ENCODE measurements at regions not wholly inside any gene's neighbourhood (a gene's known extent, or its start where the extent isn't known, plus 50 kb on each side); places are given as distances from the start of the nearest gene placed in this dataset.
A peak's percentile ranks its signal among the peaks of the same experiment; 100 is the strongest.

DNA sequence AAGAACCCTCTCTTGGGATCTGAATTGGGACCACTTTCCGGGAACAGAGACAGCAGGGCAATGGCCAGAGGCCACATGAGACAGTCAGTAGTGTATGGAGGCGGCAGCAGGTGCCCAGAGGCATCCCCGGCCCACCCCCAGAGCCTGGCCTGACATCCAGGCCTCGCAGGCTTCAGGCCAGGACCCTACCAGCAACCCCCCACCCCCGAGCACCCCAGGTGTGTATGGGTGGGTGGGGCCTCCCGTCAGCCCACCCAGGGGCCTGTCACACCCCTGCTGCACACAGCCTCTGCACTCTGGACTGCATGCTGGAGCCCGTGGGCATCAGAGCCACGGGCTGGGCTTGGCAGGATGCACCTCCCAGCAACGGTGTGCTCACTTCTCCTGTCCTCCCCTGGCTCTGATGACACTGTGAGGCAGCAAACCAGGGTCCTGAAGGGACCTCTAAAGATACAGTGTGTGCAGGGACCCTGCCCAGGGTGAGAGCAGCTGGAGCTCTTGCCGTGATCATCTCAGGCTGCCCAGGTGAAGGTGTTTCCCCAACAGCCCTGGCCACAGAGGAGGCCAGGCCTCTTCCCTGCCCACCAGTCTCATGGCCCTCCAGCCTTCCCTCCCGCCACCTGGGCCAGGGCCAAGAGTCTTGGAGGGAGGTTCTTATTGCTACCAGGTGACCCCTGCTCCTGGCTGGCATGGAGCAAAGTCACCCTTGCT lies 88.8 kb upstream of the SEPTIN5 start:
- Histone ChIP-seq H3K27ac (ENCODE audit: low read length) (peak overlapping the region; percentile 98), H3K9ac (ENCODE audit: low read length) (peak overlapping the region; percentile 66), H3K4me2 (ENCODE audit: low read depth, low read length, poor library complexity, severe bottlenecking) (peak overlapping the region; percentile 60), H3K4me1 (ENCODE audit: low read length) (peaks cover 80% of the 10 kb centered on the region), H3K9me2 (replicated peaks; ENCODE audit: insufficient read depth, low read length) (no peaks in the 10 kb centered on the region), H2AFZ (ENCODE audit: low read length) (peak overlapping the region; percentile 16; the same call in 1 of the 2 replicates), H3K36me3 (ENCODE audit: insufficient read depth, low read length) (no peaks in the 10 kb centered on the region), H3K4me3 (ENCODE audit: low read length) (peak overlapping the region; percentile 28; the same call in 1 of the 2 replicates), H4K20me1 (ENCODE audit: insufficient read depth, low read depth, low read length) (no peaks in the 10 kb centered on the region), H3K27me3 (ENCODE audit: low read length) (no peaks in the 10 kb centered on the region), H3K9me3 (ENCODE audit: low read length) (no peaks in the 10 kb centered on the region), H3K79me2 (ENCODE audit: low read length) (no peaks in the 10 kb centered on the region)
- DNase-seq = peak; percentile 68

DNA sequence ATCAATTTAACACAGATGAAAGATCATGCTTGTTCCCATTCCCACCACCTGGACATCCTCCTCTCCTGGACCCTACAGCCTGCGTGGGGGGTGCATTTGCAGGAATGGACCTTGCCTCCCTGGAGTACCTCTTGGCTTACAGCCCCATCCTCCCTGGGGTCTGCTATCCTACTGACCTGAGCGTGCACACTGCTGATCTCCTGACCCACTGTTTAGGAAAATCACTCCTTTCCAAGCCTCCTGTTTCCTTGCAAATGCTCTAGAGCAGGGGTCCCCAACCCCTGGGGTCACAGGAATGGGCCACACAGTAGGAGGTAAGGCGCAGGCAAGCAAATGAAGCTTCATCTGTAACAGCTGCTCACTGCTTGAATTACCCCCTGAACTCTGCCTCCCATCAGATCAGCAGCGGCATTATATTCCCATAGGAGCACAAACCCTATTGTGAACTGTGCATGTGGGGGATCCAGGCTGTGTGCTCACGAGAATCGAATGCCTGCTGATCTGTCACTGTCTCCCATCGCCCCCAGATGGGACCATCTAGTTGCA lies 88.2 kb upstream of the SEPTIN5 start:
- Histone ChIP-seq H4K20me1 (ENCODE audit: insufficient read depth, low read depth, low read length) (no peaks in the 10 kb centered on the region), H3K9ac (ENCODE audit: low read length) (peak overlapping the region; percentile 66), H3K36me3 (ENCODE audit: insufficient read depth, low read length) (no peaks in the 10 kb centered on the region), H3K4me3 (ENCODE audit: low read length) (peak overlapping the region; percentile 28; the same call in 1 of the 2 replicates), H3K4me1 (ENCODE audit: low read length) (peaks cover 74% of the 10 kb centered on the region), H3K4me2 (ENCODE audit: low read depth, low read length, poor library complexity, severe bottlenecking) (peak overlapping the region; percentile 60), H3K27me3 (ENCODE audit: low read length) (no peaks in the 10 kb centered on the region), H2AFZ (ENCODE audit: low read length) (peak overlapping the region; percentile 16), H3K9me3 (ENCODE audit: low read length) (no peaks in the 10 kb centered on the region), H3K79me2 (ENCODE audit: low read length) (no peaks in the 10 kb centered on the region), H3K9me2 (replicated peaks; ENCODE audit: insufficient read depth, low read length) (no peaks in the 10 kb centered on the region), H3K27ac (ENCODE audit: low read length) (peak overlapping the region; percentile 98)
- DNase-seq = peak; percentile 71

DNA sequence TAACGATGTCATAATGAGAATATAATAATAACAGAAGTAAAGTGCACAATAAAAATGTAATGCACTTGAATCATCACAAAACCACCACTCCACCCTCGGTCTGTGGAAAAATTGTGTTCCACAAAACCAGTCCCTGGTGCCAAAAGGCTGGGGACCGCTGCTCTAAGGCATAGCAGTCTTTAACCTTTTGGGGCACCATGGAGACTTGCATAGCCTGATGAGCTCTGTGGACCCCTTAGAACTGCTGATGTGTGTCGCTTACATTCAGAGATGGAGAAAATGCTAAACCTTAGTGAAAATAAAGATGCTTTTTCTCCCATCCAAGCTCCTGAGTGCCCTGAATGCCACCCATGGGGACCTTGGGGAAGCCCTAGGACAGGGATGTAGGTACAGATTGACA lies 87.6 kb upstream of the SEPTIN5 start:
- no peaks in the 10 kb centered on the region for H3K36me3 ChIP-seq (ENCODE audit: insufficient read depth, low read length)
- peak; percentile 63 for DNase-seq
- H2AFZ ChIP-seq (ENCODE audit: low read length) = peak overlapping the region; percentile 16
- H3K27me3 ChIP-seq (ENCODE audit: low read length) = no peaks in the 10 kb centered on the region
- no peaks in the 10 kb centered on the region for H4K20me1 ChIP-seq (ENCODE audit: insufficient read depth, low read depth, low read length)
- no peak overlapping the region for H3K4me3 ChIP-seq (ENCODE audit: low read length)
- H3K9ac ChIP-seq (ENCODE audit: low read length) = peak overlapping the region; percentile 66
- H3K4me1 ChIP-seq (ENCODE audit: low read length) = peaks cover 69% of the 10 kb centered on the region
- no peaks in the 10 kb centered on the region for H3K9me3 ChIP-seq (ENCODE audit: low read length)
- peak overlapping the region; percentile 60 for H3K4me2 ChIP-seq (ENCODE audit: low read depth, low read length, poor library complexity, severe bottlenecking)
- peak overlapping the region; percentile 98 for H3K27ac ChIP-seq (ENCODE audit: low read length)
- H3K79me2 ChIP-seq (ENCODE audit: low read length) = no peaks in the 10 kb centered on the region
- H3K9me2 ChIP-seq (replicated peaks; ENCODE audit: insufficient read depth, low read length) = no peaks in the 10 kb centered on the region

- Histone ChIP-seq H3K79me2 (ENCODE audit: low read length) (no peaks in the 10 kb centered on the region), H3K9ac (ENCODE audit: low read length) (no peak overlapping the region), H3K4me3 (ENCODE audit: low read length) (no peak overlapping the region), H3K9me2 (replicated peaks; ENCODE audit: insufficient read depth, low read length) (no peaks in the 10 kb centered on the region), H3K27me3 (ENCODE audit: low read length) (no peaks in the 10 kb centered on the region), H3K27ac (ENCODE audit: low read length) (no peak overlapping the region), H3K4me2 (ENCODE audit: low read depth, low read length, poor library complexity, severe bottlenecking) (no peak overlapping the region), H4K20me1 (ENCODE audit: insufficient read depth, low read depth, low read length) (no peaks in the 10 kb centered on the region), H3K36me3 (ENCODE audit: insufficient read depth, low read length) (no peaks in the 10 kb centered on the region), H2AFZ (ENCODE audit: low read length) (no peak overlapping the region), H3K9me3 (ENCODE audit: low read length) (no peaks in the 10 kb centered on the region), H3K4me1 (ENCODE audit: low read length) (peaks cover 53% of the 10 kb centered on the region)
- DNase-seq = no peak
Observed at GRCh38 chr22:19628038-19628776, 86.1 kb upstream of the SEPTIN5 start.

GRCh38 chr22:19629331-19629719 lies 85.0 kb upstream of the SEPTIN5 start:
- Histone ChIP-seq H3K9me3 (ENCODE audit: low read length) (no peaks in the 10 kb centered on the region), H3K9me2 (replicated peaks; ENCODE audit: insufficient read depth, low read length) (no peaks in the 10 kb centered on the region), H3K27ac (ENCODE audit: low read length) (peak overlapping the region; percentile 80), H4K20me1 (ENCODE audit: insufficient read depth, low read depth, low read length) (no peaks in the 10 kb centered on the region), H3K36me3 (ENCODE audit: insufficient read depth, low read length) (no peaks in the 10 kb centered on the region), H3K27me3 (ENCODE audit: low read length) (no peaks in the 10 kb centered on the region), H3K9ac (ENCODE audit: low read length) (peak overlapping the region; percentile 63), H2AFZ (ENCODE audit: low read length) (peak overlapping the region; percentile 79), H3K4me1 (ENCODE audit: low read length) (peaks cover 44% of the 10 kb centered on the region), H3K79me2 (ENCODE audit: low read length) (no peaks in the 10 kb centered on the region), H3K4me2 (ENCODE audit: low read depth, low read length, poor library complexity, severe bottlenecking) (peak overlapping the region; percentile 63), H3K4me3 (ENCODE audit: low read length) (peak overlapping the region; percentile 37; the same call in 1 of the 2 replicates)
- DNase-seq = peak; percentile 67

DNA sequence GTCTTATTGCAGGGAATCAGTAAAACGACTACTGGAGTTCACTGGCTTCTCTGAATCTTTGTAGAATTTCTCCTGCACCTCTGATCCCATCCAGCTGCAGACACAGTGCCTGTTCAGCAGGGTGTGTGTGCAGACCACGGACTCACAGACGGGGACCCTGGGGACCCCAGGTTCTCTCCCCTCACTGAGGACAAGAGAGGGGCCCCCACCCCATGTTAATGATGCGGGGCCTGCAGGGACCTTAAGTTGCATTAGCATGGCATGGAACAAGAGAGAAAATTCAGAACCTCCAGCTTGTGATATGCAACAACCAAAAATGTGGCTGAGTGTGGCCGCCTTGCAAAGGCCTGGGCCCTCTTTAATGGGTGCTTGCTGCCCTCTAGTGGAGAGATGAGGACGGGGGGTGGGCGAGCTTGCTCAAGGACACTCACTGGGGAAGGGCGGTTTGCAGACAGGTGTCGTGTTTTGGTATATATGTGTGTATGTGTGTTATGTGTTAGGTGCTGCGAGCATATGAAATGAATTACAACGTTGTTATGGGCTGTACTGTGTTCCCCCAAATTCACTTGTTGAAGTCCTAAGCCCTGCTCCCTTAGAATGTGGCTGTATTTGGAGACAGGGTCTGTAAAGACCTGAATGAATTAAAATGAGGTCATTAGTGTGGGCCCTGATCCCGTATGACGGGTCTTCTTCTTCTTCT lies 84.4 kb upstream of the SEPTIN5 start:
- Histone ChIP-seq H3K27me3 (ENCODE audit: low read length) (no peaks in the 10 kb centered on the region), H3K79me2 (ENCODE audit: low read length) (no peaks in the 10 kb centered on the region), H4K20me1 (ENCODE audit: insufficient read depth, low read depth, low read length) (no peaks in the 10 kb centered on the region), H3K9ac (ENCODE audit: low read length) (peak overlapping the region; percentile 63), H3K4me3 (ENCODE audit: low read length) (peak overlapping the region; percentile 37; the same call in 1 of the 2 replicates), H2AFZ (ENCODE audit: low read length) (peak overlapping the region; percentile 79), H3K9me2 (replicated peaks; ENCODE audit: insufficient read depth, low read length) (no peaks in the 10 kb centered on the region), H3K27ac (ENCODE audit: low read length) (peak overlapping the region; percentile 80), H3K9me3 (ENCODE audit: low read length) (no peaks in the 10 kb centered on the region), H3K4me1 (ENCODE audit: low read length) (peaks cover 39% of the 10 kb centered on the region), H3K36me3 (ENCODE audit: insufficient read depth, low read length) (no peaks in the 10 kb centered on the region), H3K4me2 (ENCODE audit: low read depth, low read length, poor library complexity, severe bottlenecking) (peak overlapping the region; percentile 63)
- DNase-seq = peak; percentile 96

- no peaks in the 10 kb centered on the region for H3K36me3 ChIP-seq (ENCODE audit: insufficient read depth, low read length)
- H3K4me3 ChIP-seq (ENCODE audit: low read length) = no peak overlapping the region
- H3K9me2 ChIP-seq (replicated peaks; ENCODE audit: insufficient read depth, low read length) = no peaks in the 10 kb centered on the region
- no peaks in the 10 kb centered on the region for H4K20me1 ChIP-seq (ENCODE audit: insufficient read depth, low read depth, low read length)
- H3K27me3 ChIP-seq (ENCODE audit: low read length) = no peaks in the 10 kb centered on the region
- no peak overlapping the region for H2AFZ ChIP-seq (ENCODE audit: low read length)
- no peak overlapping the region for H3K9ac ChIP-seq (ENCODE audit: low read length)
- H3K9me3 ChIP-seq (ENCODE audit: low read length) = no peaks in the 10 kb centered on the region
- no peak for DNase-seq
- no peaks in the 10 kb centered on the region for H3K79me2 ChIP-seq (ENCODE audit: low read length)
- peaks cover 31% of the 10 kb centered on the region for H3K4me1 ChIP-seq (ENCODE audit: low read length)
- no peak overlapping the region for H3K4me2 ChIP-seq (ENCODE audit: low read depth, low read length, poor library complexity, severe bottlenecking)
- no peak overlapping the region for H3K27ac ChIP-seq (ENCODE audit: low read length)
Observed at GRCh38 chr22:19630614-19631013, 83.7 kb upstream of the SEPTIN5 start.

Data from Karpas-422 (cell line).